ENCODE measurements at regions not wholly inside any gene's neighbourhood (a gene's known extent, or its start where the extent isn't known, plus 50 kb on each side); places are given as distances from the start of the nearest gene placed in this dataset.

DNA sequence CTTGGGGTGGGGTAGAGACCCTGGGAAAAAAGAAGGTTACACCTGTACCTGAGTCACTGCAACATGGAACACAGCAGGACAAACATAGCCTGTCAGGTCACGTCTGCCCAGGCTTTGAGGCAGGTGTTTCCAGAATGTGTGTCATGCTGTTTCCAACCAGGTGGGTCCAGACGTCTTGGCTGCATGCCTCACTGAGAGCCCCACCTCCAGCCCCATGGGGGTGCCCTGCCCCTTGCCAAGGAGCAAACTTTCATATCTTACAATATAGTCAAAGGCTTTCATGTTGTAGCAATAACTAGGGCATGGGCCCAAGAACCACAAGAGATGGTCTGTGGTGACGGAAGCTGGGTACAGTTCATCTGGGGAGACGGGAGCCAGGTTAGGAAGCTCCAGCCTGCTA lies 499.7 kb downstream of the BCL11A start:
- TF ChIP-seq, protein P1, sequence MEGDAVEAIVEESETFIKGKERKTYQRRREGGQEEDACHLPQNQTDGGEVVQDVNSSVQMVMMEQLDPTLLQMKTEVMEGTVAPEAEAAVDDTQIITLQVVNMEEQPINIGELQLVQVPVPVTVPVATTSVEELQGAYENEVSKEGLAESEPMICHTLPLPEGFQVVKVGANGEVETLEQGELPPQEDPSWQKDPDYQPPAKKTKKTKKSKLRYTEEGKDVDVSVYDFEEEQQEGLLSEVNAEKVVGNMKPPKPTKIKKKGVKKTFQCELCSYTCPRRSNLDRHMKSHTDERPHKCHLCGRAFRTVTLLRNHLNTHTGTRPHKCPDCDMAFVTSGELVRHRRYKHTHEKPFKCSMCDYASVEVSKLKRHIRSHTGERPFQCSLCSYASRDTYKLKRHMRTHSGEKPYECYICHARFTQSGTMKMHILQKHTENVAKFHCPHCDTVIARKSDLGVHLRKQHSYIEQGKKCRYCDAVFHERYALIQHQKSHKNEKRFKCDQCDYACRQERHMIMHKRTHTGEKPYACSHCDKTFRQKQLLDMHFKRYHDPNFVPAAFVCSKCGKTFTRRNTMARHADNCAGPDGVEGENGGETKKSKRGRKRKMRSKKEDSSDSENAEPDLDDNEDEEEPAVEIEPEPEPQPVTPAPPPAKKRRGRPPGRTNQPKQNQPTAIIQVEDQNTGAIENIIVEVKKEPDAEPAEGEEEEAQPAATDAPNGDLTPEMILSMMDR (IDR thresholded peaks at IDR 0.05): no peak
- TF ChIP-seq, protein P2, sequence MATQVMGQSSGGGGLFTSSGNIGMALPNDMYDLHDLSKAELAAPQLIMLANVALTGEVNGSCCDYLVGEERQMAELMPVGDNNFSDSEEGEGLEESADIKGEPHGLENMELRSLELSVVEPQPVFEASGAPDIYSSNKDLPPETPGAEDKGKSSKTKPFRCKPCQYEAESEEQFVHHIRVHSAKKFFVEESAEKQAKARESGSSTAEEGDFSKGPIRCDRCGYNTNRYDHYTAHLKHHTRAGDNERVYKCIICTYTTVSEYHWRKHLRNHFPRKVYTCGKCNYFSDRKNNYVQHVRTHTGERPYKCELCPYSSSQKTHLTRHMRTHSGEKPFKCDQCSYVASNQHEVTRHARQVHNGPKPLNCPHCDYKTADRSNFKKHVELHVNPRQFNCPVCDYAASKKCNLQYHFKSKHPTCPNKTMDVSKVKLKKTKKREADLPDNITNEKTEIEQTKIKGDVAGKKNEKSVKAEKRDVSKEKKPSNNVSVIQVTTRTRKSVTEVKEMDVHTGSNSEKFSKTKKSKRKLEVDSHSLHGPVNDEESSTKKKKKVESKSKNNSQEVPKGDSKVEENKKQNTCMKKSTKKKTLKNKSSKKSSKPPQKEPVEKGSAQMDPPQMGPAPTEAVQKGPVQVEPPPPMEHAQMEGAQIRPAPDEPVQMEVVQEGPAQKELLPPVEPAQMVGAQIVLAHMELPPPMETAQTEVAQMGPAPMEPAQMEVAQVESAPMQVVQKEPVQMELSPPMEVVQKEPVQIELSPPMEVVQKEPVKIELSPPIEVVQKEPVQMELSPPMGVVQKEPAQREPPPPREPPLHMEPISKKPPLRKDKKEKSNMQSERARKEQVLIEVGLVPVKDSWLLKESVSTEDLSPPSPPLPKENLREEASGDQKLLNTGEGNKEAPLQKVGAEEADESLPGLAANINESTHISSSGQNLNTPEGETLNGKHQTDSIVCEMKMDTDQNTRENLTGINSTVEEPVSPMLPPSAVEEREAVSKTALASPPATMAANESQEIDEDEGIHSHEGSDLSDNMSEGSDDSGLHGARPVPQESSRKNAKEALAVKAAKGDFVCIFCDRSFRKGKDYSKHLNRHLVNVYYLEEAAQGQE (IDR thresholded peaks at IDR 0.05; ENCODE audit: insufficient read depth in 1 of 2, low read depth in 2 of 2, low read length in 1 of 2): no peak
- TF ChIP-seq SIN3A (IDR thresholded peaks at IDR 0.05; ENCODE audit: borderline replicate concordance, insufficient read depth, low read depth, low read length): no peak
